HepG2 (cell line): ENCODE measurements at regions not wholly inside any gene's neighbourhood (a gene's known extent, or its start where the extent isn't known, plus 50 kb on each side); places are given as distances from the start of the nearest gene placed in this dataset.

Experiments used
- ATAC-seq: fragments of 200-7000 bp; cut with Tn5 transposase; 3 replicates; pipeline ENCODE4 v1.9.1; 2020; ENCODE audit warnings: mild to moderate bottlenecking, moderate library complexity
- BruUV-seq: library from RNA; stranded (reverse); fragments of 400-500 nt; replicated peaks from 2 replicates; lab custom pipeline; 2021; lab: Mats Ljungman, UMichigan
- CTCF ChIA-PET: fragments of 300-600 bp; formaldehyde crosslinking; extraction: SDS; loops from one replicate; lab custom pipeline; 2021; ENCODE audit warnings: low total read pairs, inconsistent platforms, low intra/inter-chr PET ratio; lab: Yijun Ruan, JAX
- POLR2A ChIA-PET: fragments of 350-600 bp; sonication (Branson Sonifier 250); formaldehyde crosslinking; loops from one replicate; lab custom pipeline; 2020; ENCODE audit warnings: antibody characterized with exemption, inconsistent platforms; lab: Yijun Ruan, JAX
- DNase-seq: peaks from one replicate; pipeline ENCODE4 v3.0.0-alpha.2; 2015; ENCODE audit warnings: low spot score
- FAIRE-seq: peaks from 3 replicates; lab custom pipeline; 2011; peaks lifted over from hg19 to GRCh38; lab: Jason Lieb, UNC
- H2AFZ ChIP-seq: one replicate; pipeline ENCODE4 v1.6.1; 2011; ENCODE audit warnings: low read length, inconsistent platforms
- H3K27ac ChIP-seq: fragments of 300-600 bp; 3 replicates; pipeline ENCODE4 v1.8.0; 2011; ENCODE audit warnings: mixed run types, mild to moderate bottlenecking, mixed read lengths, low read length, inconsistent platforms; ENCODE audit not compliant: insufficient read depth; ENCODE audit errors: extremely low read length
- H3K27me3 ChIP-seq, 2 experiments: fragments of 200-600 bp in 1 of 2; 2 replicates in 1 of 2; 3 replicates in 1 of 2; pipeline versions ENCODE4 v1.6.0 to v1.8.0; 2011; ENCODE audit warnings: low read length in 2 of 2, mild to moderate bottlenecking in 2 of 2, moderate library complexity in 2 of 2, inconsistent platforms in 1 of 2; ENCODE audit not compliant: insufficient read depth in 2 of 2, control insufficient read depth in 1 of 2
- H3K36me3 ChIP-seq, 2 experiments: fragments of 200-600 bp in 1 of 2; replicated peaks in 1 of 2; 2 replicates in 1 of 2; 3 replicates in 1 of 2; pipeline versions ENCODE4 v1.5.1 to v1.8.0; 2011; ENCODE audit warnings: low read length in 2 of 2, inconsistent platforms in 1 of 2; ENCODE audit not compliant: insufficient read depth in 2 of 2, control insufficient read depth in 1 of 2
- H3K4me1 ChIP-seq: 2 replicates; pipeline ENCODE4 v1.5.1; 2012; ENCODE audit warnings: low read length, inconsistent platforms; ENCODE audit not compliant: insufficient read depth
- H3K4me2 ChIP-seq: 2 replicates; pipeline ENCODE4 v1.6.0; 2011; ENCODE audit warnings: low read depth, low read length, inconsistent platforms
- H3K4me3 ChIP-seq, 3 experiments: fragments of 200-600 bp in 1 of 3; sonication (generic), shearing (Covaris generic) in 1 of 3; replicated peaks in 1 of 3; 2 replicates each; pipeline ENCODE4 v1.5.1; 2011 to 2016; ENCODE audit warnings: low read length in 3 of 3, inconsistent platforms in 2 of 3, low read depth in 2 of 3, mild to moderate bottlenecking in 2 of 3, control low read depth in 1 of 3, mixed read lengths in 1 of 3; ENCODE audit not compliant: insufficient read depth in 1 of 3
- H3K79me2 ChIP-seq: one replicate; pipeline ENCODE4 v1.6.1; 2011; ENCODE audit warnings: low read length, inconsistent platforms; ENCODE audit not compliant: insufficient read depth
- H3K9ac ChIP-seq: 2 replicates; pipeline ENCODE4 v1.6.0; 2011; ENCODE audit warnings: mild to moderate bottlenecking, low read depth, low read length, inconsistent platforms; ENCODE audit not compliant: insufficient read depth
- H3K9me3 ChIP-seq: 2 replicates; pipeline ENCODE4 v1.5.1; 2012; ENCODE audit warnings: mild to moderate bottlenecking, low read length
- H4K20me1 ChIP-seq: 2 replicates; pipeline ENCODE4 v1.6.0; 2011; ENCODE audit warnings: inconsistent platforms, mild to moderate bottlenecking, low read length, moderate library complexity; ENCODE audit not compliant: insufficient read depth
- CTCF ChIP-seq: sonication (generic); formaldehyde crosslinking; IDR thresholded peaks from 2 replicates; pipeline ENCODE4 v1.5.0; 2020; ENCODE audit warnings: mild to moderate bottlenecking, missing genetic modification reagents, moderate library complexity
- ETV5 ChIP-seq: IDR thresholded peaks from 2 replicates; pipeline ENCODE4 v1.6.1; 2018; ENCODE audit warnings: missing biosample characterization, missing genetic modification reagents, inconsistent platforms, borderline replicate concordance
- KLF12 ChIP-seq: sonication (generic); formaldehyde crosslinking; IDR thresholded peaks from 2 replicates; pipeline ENCODE4 v1.4.0; 2020; ENCODE audit warnings: missing genetic modification reagents, borderline replicate concordance
- RXRA ChIP-seq: sonication (generic); formaldehyde crosslinking; IDR thresholded peaks from 2 replicates; pipeline ENCODE4 v1.5.1; 2020; ENCODE audit warnings: missing genetic modification reagents
- STAG1 ChIP-seq: sonication (generic); formaldehyde crosslinking; IDR thresholded peaks from 2 replicates; pipeline ENCODE4 v1.4.0; 2020; ENCODE audit warnings: missing genetic modification reagents
- TBP ChIP-seq: sonication (generic); formaldehyde crosslinking; IDR thresholded peaks from 2 replicates; pipeline ENCODE4 v1.5.0; 2020; ENCODE audit warnings: missing genetic modification reagents
- ZBTB3 ChIP-seq: sonication (generic); formaldehyde crosslinking; IDR thresholded peaks from 2 replicates; pipeline ENCODE4 v1.4.0; 2020; ENCODE audit warnings: low read depth, mild to moderate bottlenecking, moderate library complexity, missing genetic modification reagents, borderline replicate concordance
- ZNF496 ChIP-seq: sonication (generic); formaldehyde crosslinking; IDR thresholded peaks from 2 replicates; pipeline ENCODE4 v1.8.1; 2023; ENCODE audit warnings: mild to moderate bottlenecking, moderate library complexity, missing genetic modification reagents; ENCODE audit not compliant: insufficient replicate concordance
- WGBS: methylation state at CpG from one replicate; pipeline ENCODE4 v1.1.6; 2017; ENCODE audit warnings: low lambda C conversion rate; 5-methylcytosine and 5-hydroxymethylcytosine counted together
- in situ Hi-C: cut with HindIII; loops from 2 replicates; pipeline ENCODE4 v1.10.0; 2017; ENCODE audit warnings: low pct_unique_long_range_greater_than_20kb; ENCODE audit not compliant: extremely low pct_ligation_motif_present
- intact Hi-C: fragments of 100-400 bp; cut with micrococcal nuclease; formaldehyde crosslinking; loops from one replicate; pipeline ENCODE4 v1.10.0; 2022; ENCODE audit not compliant: unreplicated experiment

- Histone ChIP-seq H3K36me3 (no peaks in the 10 kb centered on the region), H3K9ac (no peak overlapping the region), H3K27me3 (no peaks in the 10 kb centered on the region), H3K4me3 (no peak overlapping the region), H3K79me2 (no peaks in the 10 kb centered on the region), H2AFZ (no peak overlapping the region), H3K9me3 (no peaks in the 10 kb centered on the region), H3K4me2 (no peak overlapping the region), H3K4me1 (no peaks in the 10 kb centered on the region), H3K27ac (no peak overlapping the region), H4K20me1 (no peaks in the 10 kb centered on the region)
- intact Hi-C loops: no loop called here
- no peak for FAIRE-seq
- peak; percentile 21; the same call in 1 of the 2 replicates for TF ChIP-seq STAG1
- peak; percentile 54 for TF ChIP-seq CTCF (CRISPR knock-in tag)
- TF ChIP-seq RXRA (CRISPR knock-in tag): no peak
- peak; percentile 6 for DNase-seq
- WGBS: 2% methylated on average over 4 of the region's 4 CpGs
- POLR2A ChIA-PET: no interaction called here
- no TSS peak for BruUV-seq
- CTCF ChIA-PET: no interaction called here
- in situ Hi-C loops: no loop called here
- no peak for ATAC-seq
Measured at GRCh38 chr4:17112292-17112659, 213.8 kb upstream of the LDB2 start.

DNA sequence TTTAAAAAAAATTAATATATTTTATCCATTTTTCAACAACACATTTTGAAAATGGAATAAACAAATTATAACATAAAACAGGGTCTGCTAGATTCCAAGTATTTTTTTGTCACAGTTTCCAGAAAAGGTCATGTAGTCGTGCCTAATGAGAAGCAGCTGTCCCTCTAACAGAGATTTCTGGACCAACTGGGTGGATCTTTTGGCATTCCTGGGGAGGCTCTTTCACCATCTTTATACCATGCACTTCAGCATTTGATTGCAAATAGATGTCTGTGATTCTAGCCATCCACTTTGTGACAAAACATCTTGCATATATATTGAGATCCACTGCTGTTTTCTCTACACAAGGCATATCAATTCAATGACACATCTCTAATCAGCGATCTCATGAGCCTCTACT, 210.7 kb upstream of the LDB2 start:
- no TSS peak for BruUV-seq
- Histone ChIP-seq H2AFZ (no peak overlapping the region), H3K36me3 (no peaks in the 10 kb centered on the region), H3K4me3 (no peak overlapping the region), H3K4me2 (no peak overlapping the region), H4K20me1 (no peaks in the 10 kb centered on the region), H3K4me1 (no peaks in the 10 kb centered on the region), H3K9ac (no peak overlapping the region), H3K27me3 (no peaks in the 10 kb centered on the region), H3K79me2 (no peaks in the 10 kb centered on the region), H3K9me3 (no peaks in the 10 kb centered on the region), H3K27ac (no peak overlapping the region)
- in situ Hi-C loops: no loop called here
- CTCF ChIA-PET: no interaction called here
- FAIRE-seq (no peak), DNase-seq (no peak), ATAC-seq (no peak)
- intact Hi-C loops: no loop called here
- POLR2A ChIA-PET: no interaction called here
- WGBS: 0% methylated on average over 2 of the region's 2 CpGs
- TF ChIP-seq ZBTB3 (CRISPR knock-in tag) (no peak), TBP (CRISPR knock-in tag) (no peak), KLF12 (CRISPR knock-in tag) (no peak), ETV5 (CRISPR knock-in tag) (no peak), ZNF496 (CRISPR knock-in tag) (no peak)
